ENCODE measurements at regions not wholly inside any gene's neighbourhood (a gene's known extent, or its start where the extent isn't known, plus 50 kb on each side); places are given as distances from the start of the nearest gene placed in this dataset.

- TF ChIP-seq CTCF (optimal IDR thresholded peaks at IDR 0.05 in 1 of 3, IDR thresholded peaks at IDR 0.05 in 1 of 3, conservative IDR thresholded peaks at IDR 0.05 in 1 of 3; ENCODE audit: extremely low read depth in 1 of 3, insufficient read depth in 2 of 3, low read length in 3 of 3) (no peak), EZH2 (IDR thresholded peaks at IDR 0.05; ENCODE audit: low read length) (no peak)
These were observed 204.7 kb downstream of the MATN1 start for GRCh38 chr1:30518696-30519095.

Measured in keratinocyte (primary cell).